PC-3 (cell line): ENCODE measurements at regions not wholly inside any gene's neighbourhood (a gene's known extent, or its start where the extent isn't known, plus 50 kb on each side); places are given as distances from the start of the nearest gene placed in this dataset.

Experiments
- ATAC-seq: fragments of 200-7000 bp; cut with Tn5 transposase; 2 replicates; pipeline ENCODE4 v1.9.1; 2020; ENCODE audit warnings: mild to moderate bottlenecking, moderate library complexity
- BruUV-seq: library from RNA; stranded (reverse); fragments of 400-500 nt; replicated peaks from 2 replicates; lab custom pipeline; 2021; lab: Mats Ljungman, UMichigan
- CTCF ChIA-PET: fragments of 300-600 bp; sonication (Branson Sonifier 250); formaldehyde crosslinking; loops from one replicate; lab custom pipeline; 2022; ENCODE audit warnings: antibody characterized with exemption; lab: Charles Lee
- POLR2A ChIA-PET: fragments of 300-600 bp; sonication (Branson Sonifier 250); formaldehyde crosslinking; loops from one replicate; lab custom pipeline; 2022; ENCODE audit warnings: antibody characterized with exemption; ENCODE audit not compliant: unreplicated experiment; lab: Charles Lee
- DNase-seq: peaks from one replicate; pipeline ENCODE4 v3.0.0-alpha.2; 2015
- H2AFZ ChIP-seq: fragments of 300-600 bp; sonication (generic); 2 replicates; pipeline ENCODE4 v1.6.0; 2016; ENCODE audit warnings: antibody characterized with exemption, low read length
- H3F3A ChIP-seq: fragments of 300-600 bp; sonication (generic); one replicate; pipeline ENCODE4 v1.6.0; 2017; ENCODE audit warnings: antibody characterized with exemption, low read length, control low read depth, mild to moderate bottlenecking; ENCODE audit not compliant: unreplicated experiment
- H3K27ac ChIP-seq: fragments of 300-600 bp; sonication (generic); 2 replicates; pipeline ENCODE4 v1.5.1; 2016; ENCODE audit warnings: mild to moderate bottlenecking, low read length
- H3K27me3 ChIP-seq: fragments of 300-600 bp; sonication (generic); 2 replicates; pipeline ENCODE4 v1.6.1; 2016; ENCODE audit warnings: low read length, mixed read lengths
- H3K36me3 ChIP-seq: fragments of 300-600 bp; sonication (generic); 2 replicates; pipeline ENCODE4 v1.6.1; 2016; ENCODE audit warnings: low read depth, mixed run types, low read length, mixed read lengths
- H3K4me1 ChIP-seq: fragments of 300-600 bp; sonication (generic); 2 replicates; pipeline ENCODE4 v1.5.1; 2016; ENCODE audit warnings: low read length; ENCODE audit not compliant: insufficient read depth
- H3K4me2 ChIP-seq: fragments of 300-600 bp; sonication (generic); 2 replicates; pipeline ENCODE4 v1.6.0; 2016; ENCODE audit warnings: low read length
- H3K4me3 ChIP-seq: fragments of 300-600 bp; sonication (generic); 2 replicates; pipeline ENCODE4 v1.5.1; 2016; ENCODE audit warnings: mild to moderate bottlenecking, low read length, mixed read lengths
- H3K79me2 ChIP-seq: fragments of 300-600 bp; sonication (generic); 2 replicates; pipeline ENCODE4 v1.6.1; 2017; ENCODE audit warnings: low read length, mixed read lengths
- H3K9ac ChIP-seq: fragments of 300-600 bp; sonication (generic); 2 replicates; pipeline ENCODE4 v1.6.0; 2016; ENCODE audit warnings: mild to moderate bottlenecking, low read length
- H3K9me2 ChIP-seq: fragments of 300-600 bp; sonication (generic); replicated peaks from 2 replicates; pipeline ENCODE4 v1.6.1; 2016; ENCODE audit warnings: mixed run types, low read length, mixed read lengths
- H3K9me3 ChIP-seq: fragments of 300-600 bp; sonication (generic); 2 replicates; pipeline ENCODE4 v1.6.1; 2016; ENCODE audit warnings: low read length, mixed read lengths
- H4K20me1 ChIP-seq: fragments of 300-600 bp; sonication (generic); 2 replicates; pipeline ENCODE4 v1.6.1; 2016; ENCODE audit warnings: low read length, mixed read lengths
- CTCF ChIP-seq: fragments of 300-600 bp; sonication (generic); conservative IDR thresholded peaks from 2 replicates; pipeline ENCODE4 v1.5.1; 2017; ENCODE audit warnings: antibody characterized with exemption, low read depth, mild to moderate bottlenecking, low read length
- EZH2 ChIP-seq: fragments of 300-600 bp; sonication (generic); IDR thresholded peaks from one replicate; pipeline ENCODE4 v1.6.1; 2017; ENCODE audit warnings: antibody characterized with exemption, mild to moderate bottlenecking, low read length; ENCODE audit not compliant: unreplicated experiment
- EZH2phosphoT487 ChIP-seq: fragments of 300-600 bp; sonication (generic); IDR thresholded peaks from 2 replicates; pipeline ENCODE4 v1.6.1; 2018; ENCODE audit warnings: mild to moderate bottlenecking, antibody characterized with exemption, low read length, borderline replicate concordance
- intact Hi-C: fragments of 100-400 bp; cut with micrococcal nuclease; formaldehyde crosslinking; loops from 2 replicates; pipeline ENCODE4 v1.9.0; 2023

DNA sequence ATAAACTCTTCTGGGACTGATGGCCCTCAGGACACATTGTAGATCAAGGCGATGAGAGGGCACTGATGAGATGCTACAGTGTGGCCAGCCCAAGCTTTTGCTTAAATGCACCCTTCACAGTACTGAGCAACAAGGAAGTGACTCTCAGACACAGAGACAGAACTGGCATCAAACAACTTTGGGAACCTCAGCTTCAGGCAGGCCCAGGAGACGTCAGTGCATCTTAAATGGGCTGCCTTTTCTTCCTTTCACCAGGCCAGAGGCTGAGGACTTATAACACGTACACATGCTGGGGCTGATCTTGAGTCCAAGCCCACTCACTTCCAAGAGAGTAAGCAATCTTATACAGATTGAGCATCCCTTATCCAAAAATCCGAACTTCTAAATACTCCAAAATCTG lies 386.1 kb upstream of the C16orf82 start:
- Histone ChIP-seq H3K9me2 (no peaks in the 10 kb centered on the region), H3K27ac (no peak overlapping the region), H3K4me2 (no peak overlapping the region), H4K20me1 (no peaks in the 10 kb centered on the region), H3F3A (no peaks in the 10 kb centered on the region), H3K9me3 (no peaks in the 10 kb centered on the region), H3K27me3 (no peaks in the 10 kb centered on the region), H3K4me3 (no peak overlapping the region), H3K9ac (no peak overlapping the region), H3K36me3 (no peaks in the 10 kb centered on the region), H2AFZ (no peak overlapping the region), H3K79me2 (no peaks in the 10 kb centered on the region), H3K4me1 (no peaks in the 10 kb centered on the region)
- no TSS peak for BruUV-seq
- ChIA-PET POLR2A (no interaction called here), CTCF (no interaction called here)
- no peak for ATAC-seq
- TF ChIP-seq CTCF (no peak), EZH2phosphoT487 (no peak), EZH2 (no peak)
- intact Hi-C loops, result no loop called here
- DNase-seq, result no peak

GRCh38 chr16:26688105-26688504 lies 378.6 kb upstream of the C16orf82 start:
- Histone ChIP-seq H3K4me1 (no peaks in the 10 kb centered on the region), H3K27me3 (no peaks in the 10 kb centered on the region), H3K4me3 (no peak overlapping the region), H3K4me2 (no peak overlapping the region), H2AFZ (no peak overlapping the region), H3K36me3 (no peaks in the 10 kb centered on the region), H3K79me2 (no peaks in the 10 kb centered on the region), H3F3A (no peaks in the 10 kb centered on the region), H3K9me2 (no peaks in the 10 kb centered on the region), H3K9ac (no peak overlapping the region), H3K9me3 (no peaks in the 10 kb centered on the region), H3K27ac (no peak overlapping the region), H4K20me1 (no peaks in the 10 kb centered on the region)
- ChIA-PET POLR2A (no interaction called here), CTCF (no interaction called here)
- intact Hi-C loops, result no loop called here
- TF ChIP-seq CTCF (no peak), EZH2phosphoT487 (no peak), EZH2 (no peak)
- DNase-seq (no peak), ATAC-seq (no peak)
- no TSS peak for BruUV-seq

- CTCF ChIA-PET, result no interaction called here
- no TSS peak for BruUV-seq
Measured at GRCh38 chr16:26688699-26689098, 378.0 kb upstream of the C16orf82 start.

More at GRCh38 chr16:26688699-26689098, 378.0 kb upstream of the C16orf82 start:
- no peaks in the 10 kb centered on the region for H3K79me2 ChIP-seq
- no peak overlapping the region for H2AFZ ChIP-seq
- H3K4me1 ChIP-seq, result no peaks in the 10 kb centered on the region
- TF ChIP-seq EZH2, result no peak
- TF ChIP-seq CTCF, result no peak
- TF ChIP-seq EZH2phosphoT487, result no peak
- no peaks in the 10 kb centered on the region for H3K27me3 ChIP-seq
- no peak overlapping the region for H3K9ac ChIP-seq
- no peaks in the 10 kb centered on the region for H4K20me1 ChIP-seq
- ATAC-seq (no peak), DNase-seq (no peak)
- no peaks in the 10 kb centered on the region for H3K9me2 ChIP-seq
- POLR2A ChIA-PET, result no interaction called here
- H3K36me3 ChIP-seq, result no peaks in the 10 kb centered on the region
- H3K4me2 ChIP-seq, result no peak overlapping the region
- H3K9me3 ChIP-seq, result no peaks in the 10 kb centered on the region
- no peak overlapping the region for H3K27ac ChIP-seq
- H3F3A ChIP-seq, result no peaks in the 10 kb centered on the region
- H3K4me3 ChIP-seq, result no peak overlapping the region
- intact Hi-C loops, result no loop called here
